ENCODE measurements at regions not wholly inside any gene's neighbourhood (a gene's known extent, or its start where the extent isn't known, plus 50 kb on each side); places are given as distances from the start of the nearest gene placed in this dataset.
"Not testable (repeated sequence)": the region's sequence is repeated elsewhere in the genome, so short reads cannot be mapped to it uniquely, and the experiment has no call there.

GRCh38 chrX:3858332-3858731 lies 144.9 kb upstream of the PRKX start:
- POLR2A ChIA-PET; H3K27me3 ChIP-seq (replicated peaks in 1 of 2; ENCODE audit: control insufficient read depth in 2 of 2, insufficient read depth in 2 of 2, low read length in 1 of 2); H3K9ac ChIP-seq (ENCODE audit: control insufficient read depth, insufficient read depth, low read length); H3K9me3 ChIP-seq (replicated peaks; ENCODE audit: control insufficient read depth, insufficient read depth, low read length); H3K4me2 ChIP-seq (ENCODE audit: control insufficient read depth, insufficient read depth); ATAC-seq; H3K36me3 ChIP-seq (ENCODE audit: control insufficient read depth in 2 of 2, insufficient read depth in 2 of 2, low read length in 1 of 2); H3K4me3 ChIP-seq; in situ Hi-C loops (cut with MboI); H4K20me1 ChIP-seq (ENCODE audit: control insufficient read depth, insufficient read depth); DNase-seq (ENCODE audit: low read depth, low spot score); RAD21 ChIA-PET (ENCODE audit: unreplicated experiment); H2AFZ ChIP-seq (ENCODE audit: control insufficient read depth, low read depth, low read length); CTCF ChIA-PET; BruUV-seq (replicated peaks); H3K27ac ChIP-seq (ENCODE audit: control insufficient read depth, insufficient read depth); intact Hi-C loops (cut with micrococcal nuclease; ENCODE audit: unreplicated experiment); H3K4me1 ChIP-seq (ENCODE audit: control insufficient read depth, insufficient read depth, low read length); FAIRE-seq; H3K79me2 ChIP-seq (ENCODE audit: control insufficient read depth, insufficient read depth, low read length); SMC1A ChIA-PET (ENCODE audit: uncharacterized antibody, unreplicated experiment): not testable (repeated sequence)
- no CpG with 5 or more reads among the region's 4 CpGs for WGBS (ENCODE audit: insufficient coverage, insufficient replicate concordance, low lambda C conversion rate, missing lambda C conversion rate)

GRCh38 chrX:3843522-3844145 lies 130.2 kb upstream of the PRKX start:
- H3K9ac ChIP-seq (ENCODE audit: control insufficient read depth, insufficient read depth, low read length); H3K27ac ChIP-seq (ENCODE audit: control insufficient read depth, insufficient read depth); RAD21 ChIA-PET (ENCODE audit: unreplicated experiment); H3K36me3 ChIP-seq (ENCODE audit: control insufficient read depth in 2 of 2, insufficient read depth in 2 of 2, low read length in 1 of 2); H3K4me2 ChIP-seq (ENCODE audit: control insufficient read depth, insufficient read depth); H3K4me1 ChIP-seq (ENCODE audit: control insufficient read depth, insufficient read depth, low read length); POLR2A ChIA-PET; H3K79me2 ChIP-seq (ENCODE audit: control insufficient read depth, insufficient read depth, low read length); H3K9me3 ChIP-seq (replicated peaks; ENCODE audit: control insufficient read depth, insufficient read depth, low read length); SMC1A ChIA-PET (ENCODE audit: uncharacterized antibody, unreplicated experiment); H3K4me3 ChIP-seq; in situ Hi-C loops (cut with MboI); H2AFZ ChIP-seq (ENCODE audit: control insufficient read depth, low read depth, low read length); DNase-seq (ENCODE audit: low read depth, low spot score); CTCF ChIA-PET; intact Hi-C loops (cut with micrococcal nuclease; ENCODE audit: unreplicated experiment); FAIRE-seq; H3K27me3 ChIP-seq (replicated peaks in 1 of 2; ENCODE audit: control insufficient read depth in 2 of 2, insufficient read depth in 2 of 2, low read length in 1 of 2); BruUV-seq (replicated peaks); H4K20me1 ChIP-seq (ENCODE audit: control insufficient read depth, insufficient read depth): not testable (repeated sequence)
- ATAC-seq, result peak; percentile 95
- 0% methylated on average over 2 of the region's 85 CpGs for WGBS (ENCODE audit: insufficient coverage, insufficient replicate concordance, low lambda C conversion rate, missing lambda C conversion rate)

Data from GM12878 (cell line).